Kidney epithelial cell (primary cell): ENCODE measurements at regions not wholly inside any gene's neighbourhood (a gene's known extent, or its start where the extent isn't known, plus 50 kb on each side); places are given as distances from the start of the nearest gene placed in this dataset.

ENCODE experiments used
- DNase-seq: peaks from one replicate; pipeline ENCODE4 v3.0.0-alpha.2; 2010; ENCODE audit warnings: low read depth
- H3K27me3 ChIP-seq: 2 replicates; pipeline ENCODE4 v1.6.0; 2011; ENCODE audit warnings: low read length; ENCODE audit not compliant: control insufficient read depth, insufficient read depth
- H3K36me3 ChIP-seq: 2 replicates; pipeline ENCODE4 v1.5.1; 2011; ENCODE audit warnings: low read length; ENCODE audit not compliant: control insufficient read depth, insufficient read depth
- H3K4me3 ChIP-seq: 2 replicates; pipeline ENCODE4 v1.5.1; 2011; ENCODE audit warnings: low read depth, mild to moderate bottlenecking, control low read depth, low read length
- CTCF ChIP-seq: IDR thresholded peaks from 2 replicates; pipeline ENCODE4 v1.5.1; 2011; ENCODE audit warnings: mild to moderate bottlenecking, moderate library complexity, low read length, control low read depth, inconsistent platforms; ENCODE audit not compliant: insufficient read depth, poor library complexity, severe bottlenecking

- no peak overlapping the region for H3K4me3 ChIP-seq
- DNase-seq, result no peak
- TF ChIP-seq CTCF, result no peak
- no peaks in the 10 kb centered on the region for H3K27me3 ChIP-seq
- no peaks in the 10 kb centered on the region for H3K36me3 ChIP-seq
Measured at GRCh38 chr7:47143339-47143738, 438.6 kb downstream of the TNS3 start.

GRCh38 chr7:47142867-47143175, 439.1 kb downstream of the TNS3 start:
- Histone ChIP-seq H3K4me3 (no peak overlapping the region), H3K36me3 (no peaks in the 10 kb centered on the region), H3K27me3 (no peaks in the 10 kb centered on the region)
- DNase-seq, result no peak
- no peak for TF ChIP-seq CTCF

- Histone ChIP-seq H3K4me3 (no peak overlapping the region), H3K36me3 (no peaks in the 10 kb centered on the region), H3K27me3 (no peaks in the 10 kb centered on the region)
- TF ChIP-seq CTCF, result no peak
- no peak for DNase-seq
Measured at GRCh38 chr7:47142169-47142866, 439.6 kb downstream of the TNS3 start.

DNA sequence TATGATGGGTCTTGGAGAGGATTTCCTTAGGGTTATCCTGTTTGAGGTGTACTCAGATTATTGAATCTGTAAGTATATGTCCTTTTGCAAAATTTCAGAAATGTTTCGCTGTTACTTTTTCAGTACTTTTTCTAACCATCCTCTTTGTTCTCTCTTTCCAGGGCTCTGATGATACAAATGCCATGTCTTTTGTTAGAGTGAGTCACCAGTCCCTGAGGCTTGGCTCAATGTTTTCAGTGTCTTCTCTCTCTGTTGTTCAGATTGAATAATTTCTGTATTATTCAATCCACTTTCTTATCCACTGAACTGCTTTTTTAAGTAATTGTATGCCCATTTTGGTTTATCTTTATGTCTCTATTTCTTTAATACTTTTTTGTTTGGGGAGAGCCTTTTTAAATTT, 449.4 kb downstream of the TNS3 start:
- H3K27me3 ChIP-seq, result no peaks in the 10 kb centered on the region
- TF ChIP-seq CTCF, result no peak
- no peak for DNase-seq
- H3K36me3 ChIP-seq, result no peaks in the 10 kb centered on the region
- no peak overlapping the region for H3K4me3 ChIP-seq

GRCh38 chr7:47128700-47129099, 453.2 kb downstream of the TNS3 start:
- Histone ChIP-seq H3K36me3 (no peaks in the 10 kb centered on the region), H3K27me3 (no peaks in the 10 kb centered on the region), H3K4me3 (no peak overlapping the region)
- TF ChIP-seq CTCF, result no peak
- DNase-seq, result no peak

GRCh38 chr7:47125529-47125928, 456.4 kb downstream of the TNS3 start:
- DNase-seq, result no peak
- TF ChIP-seq CTCF, result no peak
- no peaks in the 10 kb centered on the region for H3K27me3 ChIP-seq
- H3K36me3 ChIP-seq, result no peaks in the 10 kb centered on the region
- H3K4me3 ChIP-seq, result no peak overlapping the region
